ENCODE measurements at regions not wholly inside any gene's neighbourhood (a gene's known extent, or its start where the extent isn't known, plus 50 kb on each side); places are given as distances from the start of the nearest gene placed in this dataset.
"Not testable (repeated sequence)": the region's sequence is repeated elsewhere in the genome, so short reads cannot be mapped to it uniquely, and the experiment has no call there.

DNA sequence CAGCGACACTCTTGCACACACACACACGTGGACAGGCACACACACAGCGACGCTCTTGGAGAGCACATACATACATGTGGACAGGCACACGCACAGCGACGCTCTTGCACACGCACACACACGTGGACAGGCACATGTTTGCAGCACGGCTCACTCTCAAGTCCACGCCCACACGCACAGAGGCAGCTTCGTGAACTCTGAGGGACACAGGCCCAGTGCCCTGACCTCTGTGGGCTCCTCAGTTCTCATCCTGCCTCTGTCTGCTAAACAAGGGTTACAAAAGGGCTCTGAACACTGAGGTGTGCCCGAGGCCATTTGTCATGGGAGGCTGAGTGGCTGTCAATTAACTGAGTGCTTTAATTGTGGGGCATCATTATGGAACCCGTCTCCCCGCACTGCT is 558.8 kb upstream of the ADAMTS16 start:
- TF ChIP-seq TARDBP (IDR thresholded peaks at IDR 0.05) (no peak), FOXA1 (IDR thresholded peaks at IDR 0.05) (no peak), ARNT (IDR thresholded peaks at IDR 0.05) (no peak), FOXM1 (IDR thresholded peaks at IDR 0.05; ENCODE audit: borderline replicate concordance) (no peak), SUZ12 (IDR thresholded peaks at IDR 0.05) (no peak), ELF4 (IDR thresholded peaks at IDR 0.05) (no peak), CTBP1 (IDR thresholded peaks at IDR 0.05; ENCODE audit: borderline replicate concordance) (no peak), L3MBTL2 (conservative IDR thresholded peaks at IDR 0.05) (no peak), ZNF384 (IDR thresholded peaks at IDR 0.05) (no peak), HDGF (IDR thresholded peaks at IDR 0.05; ENCODE audit: borderline replicate concordance) (no peak), NFRKB (IDR thresholded peaks at IDR 0.05) (no peak), FOXK2 (IDR thresholded peaks at IDR 0.05) (no peak), BHLHE40 (IDR thresholded peaks at IDR 0.05; ENCODE audit: borderline replicate concordance) (no peak), SP1 (IDR thresholded peaks at IDR 0.05) (no peak), LEF1 (IDR thresholded peaks at IDR 0.05; ENCODE audit: borderline replicate concordance) (no peak)
- TF ChIP-seq, protein P1, sequence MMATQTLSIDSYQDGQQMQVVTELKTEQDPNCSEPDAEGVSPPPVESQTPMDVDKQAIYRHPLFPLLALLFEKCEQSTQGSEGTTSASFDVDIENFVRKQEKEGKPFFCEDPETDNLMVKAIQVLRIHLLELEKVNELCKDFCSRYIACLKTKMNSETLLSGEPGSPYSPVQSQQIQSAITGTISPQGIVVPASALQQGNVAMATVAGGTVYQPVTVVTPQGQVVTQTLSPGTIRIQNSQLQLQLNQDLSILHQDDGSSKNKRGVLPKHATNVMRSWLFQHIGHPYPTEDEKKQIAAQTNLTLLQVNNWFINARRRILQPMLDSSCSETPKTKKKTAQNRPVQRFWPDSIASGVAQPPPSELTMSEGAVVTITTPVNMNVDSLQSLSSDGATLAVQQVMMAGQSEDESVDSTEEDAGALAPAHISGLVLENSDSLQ (IDR thresholded peaks at IDR 0.05) = no peak

DNA sequence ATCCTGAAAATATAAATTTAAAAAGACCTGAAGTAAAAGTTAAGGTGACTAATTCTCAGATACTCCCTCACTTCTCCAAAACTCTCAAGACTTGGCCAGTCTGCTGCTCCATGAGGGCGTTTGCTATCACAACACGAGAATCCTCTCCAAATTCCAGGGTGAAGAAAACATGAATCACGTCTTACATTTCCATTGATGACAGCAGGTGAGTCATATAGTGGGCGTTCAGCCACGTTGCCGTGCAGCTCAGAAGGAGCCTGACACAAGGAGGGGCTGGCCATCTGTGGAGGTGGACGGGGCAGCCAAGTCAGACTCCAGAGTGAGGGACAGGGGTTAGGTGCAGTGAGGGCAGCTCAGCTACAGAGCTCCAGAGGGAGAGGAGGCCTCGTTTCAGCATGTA is 555.1 kb upstream of the ADAMTS16 start:
- TF ChIP-seq SP1 (IDR thresholded peaks at IDR 0.05) (no peak), ARNT (IDR thresholded peaks at IDR 0.05) (no peak), TARDBP (IDR thresholded peaks at IDR 0.05) (no peak), CTBP1 (IDR thresholded peaks at IDR 0.05; ENCODE audit: borderline replicate concordance) (no peak)
- TF ChIP-seq, protein P1 (IDR thresholded peaks at IDR 0.05) = no peak
- DNase-seq (ENCODE audit: extremely low spot score) = no peak
- ChIA-PET POLR2A (no interaction called here), CTCF (no interaction called here)

More for the DNA sequence above, 558.8 kb upstream of the ADAMTS16 start:
- ChIA-PET CTCF (no interaction called here), POLR2A (no interaction called here)
- DNase-seq (ENCODE audit: extremely low spot score) = no peak

DNA sequence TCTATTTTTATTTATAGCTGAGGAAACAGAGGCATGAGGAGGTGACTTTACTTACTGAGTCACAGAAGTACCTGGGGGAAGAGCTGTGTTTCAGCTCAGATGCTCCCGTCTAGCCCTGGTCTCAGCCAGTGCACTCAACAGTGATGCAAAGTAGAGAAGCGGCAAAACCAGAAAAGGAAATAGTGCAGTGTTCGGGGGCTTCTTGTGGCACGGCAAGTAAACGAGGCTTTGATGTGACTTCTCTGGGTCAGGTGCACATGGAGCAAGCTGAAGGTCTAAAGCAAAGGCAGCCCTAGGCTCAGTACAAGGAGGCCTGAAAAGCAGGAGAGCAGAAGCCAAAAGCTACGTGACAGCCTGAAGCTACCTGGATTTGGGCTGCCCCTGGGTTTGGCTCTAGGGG is 526.7 kb upstream of the ADAMTS16 start:
- POLR2A ChIA-PET = no interaction called here
- TF ChIP-seq FOXK2 (IDR thresholded peaks at IDR 0.05) (no peak), CTBP1 (IDR thresholded peaks at IDR 0.05; ENCODE audit: borderline replicate concordance) (no peak)
- CTCF ChIA-PET = no interaction called here
- DNase-seq (ENCODE audit: extremely low spot score) = no peak

DNA sequence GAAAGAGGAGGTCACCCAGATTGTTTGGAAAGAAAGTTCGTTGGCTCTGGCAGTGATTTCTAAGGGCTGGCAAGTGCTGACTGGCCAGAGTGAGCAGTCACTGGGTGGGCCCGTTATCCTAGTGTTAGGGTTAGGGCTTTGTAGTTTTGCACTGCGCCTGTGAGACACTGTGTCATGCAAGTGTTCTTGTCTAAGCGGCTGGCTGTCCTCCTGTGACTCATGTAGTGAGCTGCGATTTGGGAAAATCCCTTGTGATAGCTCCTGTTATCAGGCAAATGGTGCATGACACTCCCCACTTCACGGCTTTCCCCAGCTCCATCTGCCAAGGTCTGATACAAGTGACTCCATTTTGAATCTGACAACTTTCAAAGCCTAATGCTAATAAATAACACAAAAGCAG is 526.0 kb upstream of the ADAMTS16 start:
- POLR2A ChIA-PET = no interaction called here
- CTCF ChIA-PET = no interaction called here
- TF ChIP-seq HDGF (IDR thresholded peaks at IDR 0.05; ENCODE audit: borderline replicate concordance) (no peak), TARDBP (IDR thresholded peaks at IDR 0.05) (no peak), ZNF384 (IDR thresholded peaks at IDR 0.05) (no peak), FOXA1 (IDR thresholded peaks at IDR 0.05) (no peak), FOXK2 (IDR thresholded peaks at IDR 0.05) (no peak), SP1 (IDR thresholded peaks at IDR 0.05) (no peak)
- no peak for DNase-seq (ENCODE audit: extremely low spot score)

DNA sequence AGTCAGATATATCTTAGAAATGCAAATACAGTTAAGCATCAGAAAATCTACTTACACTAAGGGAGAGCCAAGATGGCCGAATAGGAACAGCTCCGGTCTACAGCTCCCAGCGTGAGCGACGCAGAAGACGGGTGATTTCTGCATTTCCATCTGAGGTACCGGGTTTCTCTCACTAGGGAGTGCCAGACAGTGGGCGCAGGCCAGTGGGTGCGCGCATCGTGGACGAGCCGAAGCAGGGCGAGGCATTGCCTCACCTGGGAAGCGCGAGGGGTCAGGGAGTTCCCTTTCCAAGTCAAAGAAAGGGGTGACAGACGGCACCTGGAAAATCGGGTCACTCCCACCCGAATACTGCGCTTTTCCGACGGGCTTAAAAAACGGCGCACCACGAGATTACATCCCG is 524.8 kb upstream of the ADAMTS16 start:
- POLR2A ChIA-PET; DNase-seq (ENCODE audit: extremely low spot score); CTCF ChIA-PET: not testable (repeated sequence)

DNA sequence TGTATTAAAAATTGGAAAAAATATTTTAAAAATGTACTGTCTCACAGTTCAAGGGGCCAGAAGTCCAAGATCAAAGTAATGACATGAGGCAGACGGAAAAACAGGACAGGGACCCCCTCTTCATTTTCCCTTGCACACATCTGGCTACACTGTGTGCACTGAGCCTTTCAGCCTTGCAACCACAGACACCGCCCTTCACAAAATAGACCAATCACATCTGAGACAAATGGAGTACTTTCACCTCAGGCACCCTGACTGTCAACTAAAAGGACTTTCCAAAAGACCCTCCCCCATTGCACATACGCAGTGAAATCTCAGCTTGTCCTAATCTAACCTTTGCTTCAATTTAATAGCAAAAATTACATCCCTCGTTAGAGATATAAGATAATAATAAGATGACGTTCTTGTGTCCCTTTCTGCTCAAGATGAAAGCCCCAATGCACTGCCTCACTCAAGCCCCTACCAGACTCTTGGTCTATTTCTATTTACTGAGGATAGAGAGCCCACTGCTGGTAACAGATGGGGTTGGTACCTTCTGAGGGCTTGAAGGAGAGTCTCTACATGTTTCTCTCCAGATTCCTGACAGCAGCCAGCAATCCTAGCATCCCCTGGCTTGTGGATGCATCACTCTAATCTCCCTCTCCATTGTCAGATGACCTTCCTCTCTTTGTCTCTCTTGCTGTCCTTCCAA is 514.8 kb upstream of the ADAMTS16 start:
- TF ChIP-seq ELF4 (IDR thresholded peaks at IDR 0.05) = no peak
- no peak for DNase-seq (ENCODE audit: extremely low spot score)
- ChIA-PET POLR2A (no interaction called here), CTCF (no interaction called here)

DNA sequence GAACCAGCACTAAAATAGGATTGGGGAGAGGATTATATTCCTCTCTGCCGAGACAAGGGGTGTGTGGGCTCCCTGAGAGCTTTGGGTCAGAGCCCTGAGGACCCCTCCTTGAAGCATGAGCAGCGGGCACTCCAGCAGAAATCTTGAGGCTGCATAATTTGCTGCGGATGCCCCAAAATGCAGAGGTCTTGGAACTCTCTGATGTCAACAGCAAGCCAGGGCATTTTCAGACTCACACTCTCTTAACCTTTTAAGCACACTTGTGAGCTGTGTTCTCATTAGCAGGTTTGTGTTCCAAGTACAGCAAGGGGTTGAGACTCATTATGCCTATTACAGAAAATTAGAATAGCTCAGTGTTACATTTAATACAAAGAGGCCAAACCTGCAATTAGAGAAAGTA is 513.0 kb upstream of the ADAMTS16 start:
- ChIA-PET POLR2A (no interaction called here), CTCF (no interaction called here)
- DNase-seq (ENCODE audit: extremely low spot score) = no peak
- TF ChIP-seq SUZ12 (IDR thresholded peaks at IDR 0.05) (no peak), FOXK2 (IDR thresholded peaks at IDR 0.05) (no peak), L3MBTL2 (conservative IDR thresholded peaks at IDR 0.05) (no peak), NFRKB (IDR thresholded peaks at IDR 0.05) (no peak), ZNF384 (IDR thresholded peaks at IDR 0.05) (no peak), SP1 (IDR thresholded peaks at IDR 0.05) (no peak), LEF1 (IDR thresholded peaks at IDR 0.05; ENCODE audit: borderline replicate concordance) (no peak), TARDBP (IDR thresholded peaks at IDR 0.05) (no peak), HDGF (IDR thresholded peaks at IDR 0.05; ENCODE audit: borderline replicate concordance) (no peak), BHLHE40 (IDR thresholded peaks at IDR 0.05; ENCODE audit: borderline replicate concordance) (no peak), FOXM1 (IDR thresholded peaks at IDR 0.05; ENCODE audit: borderline replicate concordance) (no peak), ARNT (IDR thresholded peaks at IDR 0.05) (no peak)
- TF ChIP-seq, protein P1 (IDR thresholded peaks at IDR 0.05) = no peak

DNA sequence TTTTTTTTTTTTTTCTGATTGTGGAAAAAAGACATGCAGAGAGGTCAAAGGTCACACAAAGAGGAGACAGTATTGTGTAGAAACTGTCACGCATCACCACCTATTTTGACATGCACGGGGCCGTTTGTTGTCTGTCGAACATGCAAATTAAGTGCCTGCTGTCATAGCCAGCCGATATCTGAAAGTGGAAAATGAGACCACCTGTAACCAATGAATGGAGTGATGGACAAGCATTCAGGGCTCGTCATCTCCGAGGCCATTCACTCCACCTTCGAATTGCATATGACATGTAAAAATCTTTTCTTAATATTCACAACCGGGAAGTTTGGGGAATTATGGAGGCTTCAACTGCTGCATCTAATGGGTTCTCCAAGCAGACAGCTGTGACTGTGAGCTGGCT is 512.2 kb upstream of the ADAMTS16 start:
- TF ChIP-seq FOXA1 (IDR thresholded peaks at IDR 0.05) (no peak), ARNT (IDR thresholded peaks at IDR 0.05) (no peak), HDGF (IDR thresholded peaks at IDR 0.05; ENCODE audit: borderline replicate concordance) (no peak), BHLHE40 (IDR thresholded peaks at IDR 0.05; ENCODE audit: borderline replicate concordance) (no peak), TARDBP (IDR thresholded peaks at IDR 0.05) (no peak), FOXM1 (IDR thresholded peaks at IDR 0.05; ENCODE audit: borderline replicate concordance) (no peak)
- no peak for DNase-seq (ENCODE audit: extremely low spot score)
- CTCF ChIA-PET = no interaction called here
- POLR2A ChIA-PET = no interaction called here

All from HEK293T (cell line).